ENCODE measurements at regions not wholly inside any gene's neighbourhood (a gene's known extent, or its start where the extent isn't known, plus 50 kb on each side); places are given as distances from the start of the nearest gene placed in this dataset.

DNA sequence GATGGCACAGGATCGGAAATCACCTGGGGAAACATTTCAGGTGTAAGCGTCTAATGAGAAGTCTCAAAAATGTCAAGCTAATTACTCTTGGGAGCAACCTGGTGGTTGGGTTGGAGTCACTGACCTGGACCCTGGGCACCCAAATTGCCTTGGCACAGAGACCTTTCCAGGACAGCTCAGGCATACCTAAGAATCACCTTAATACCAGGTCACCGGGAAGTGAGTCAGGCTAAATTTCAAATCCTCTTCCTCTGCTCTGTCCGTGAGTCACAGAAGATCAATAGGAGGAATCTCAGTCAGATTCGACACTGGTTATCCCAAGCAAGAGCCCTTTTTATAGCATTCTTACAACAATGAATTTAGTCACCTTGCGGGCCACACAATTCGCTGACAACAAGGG lies 179.6 kb upstream of the CAMK1G start:
- TF ChIP-seq, protein P1, sequence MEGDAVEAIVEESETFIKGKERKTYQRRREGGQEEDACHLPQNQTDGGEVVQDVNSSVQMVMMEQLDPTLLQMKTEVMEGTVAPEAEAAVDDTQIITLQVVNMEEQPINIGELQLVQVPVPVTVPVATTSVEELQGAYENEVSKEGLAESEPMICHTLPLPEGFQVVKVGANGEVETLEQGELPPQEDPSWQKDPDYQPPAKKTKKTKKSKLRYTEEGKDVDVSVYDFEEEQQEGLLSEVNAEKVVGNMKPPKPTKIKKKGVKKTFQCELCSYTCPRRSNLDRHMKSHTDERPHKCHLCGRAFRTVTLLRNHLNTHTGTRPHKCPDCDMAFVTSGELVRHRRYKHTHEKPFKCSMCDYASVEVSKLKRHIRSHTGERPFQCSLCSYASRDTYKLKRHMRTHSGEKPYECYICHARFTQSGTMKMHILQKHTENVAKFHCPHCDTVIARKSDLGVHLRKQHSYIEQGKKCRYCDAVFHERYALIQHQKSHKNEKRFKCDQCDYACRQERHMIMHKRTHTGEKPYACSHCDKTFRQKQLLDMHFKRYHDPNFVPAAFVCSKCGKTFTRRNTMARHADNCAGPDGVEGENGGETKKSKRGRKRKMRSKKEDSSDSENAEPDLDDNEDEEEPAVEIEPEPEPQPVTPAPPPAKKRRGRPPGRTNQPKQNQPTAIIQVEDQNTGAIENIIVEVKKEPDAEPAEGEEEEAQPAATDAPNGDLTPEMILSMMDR (IDR thresholded peaks at IDR 0.05) = no peak
- TF ChIP-seq POLR2AphosphoS5 (IDR thresholded peaks at IDR 0.05) = no peak
